Karpas-422 (cell line): ENCODE measurements at regions not wholly inside any gene's neighbourhood (a gene's known extent, or its start where the extent isn't known, plus 50 kb on each side); places are given as distances from the start of the nearest gene placed in this dataset.

Experiments used
- DNase-seq: peaks from one replicate; pipeline ENCODE4 v3.0.0-alpha.2; 2015
- H2AFZ ChIP-seq: fragments of 200-600 bp; sonication (generic); 2 replicates; pipeline ENCODE4 v1.6.1; 2014; ENCODE audit warnings: antibody characterized with exemption, low read length, mixed read lengths
- H3K27ac ChIP-seq: fragments of 200-600 bp; sonication (generic); 2 replicates; pipeline ENCODE4 v1.5.1; 2014; ENCODE audit warnings: mild to moderate bottlenecking, low read length, moderate library complexity
- H3K27me3 ChIP-seq: fragments of 200-600 bp; sonication (generic); 2 replicates; pipeline ENCODE4 v1.6.1; 2014; ENCODE audit warnings: low read length, mixed read lengths
- H3K36me3 ChIP-seq: fragments of 200-600 bp; sonication (generic); 2 replicates; pipeline ENCODE4 v1.6.1; 2014; ENCODE audit warnings: low read length, mixed read lengths; ENCODE audit not compliant: insufficient read depth
- H3K4me1 ChIP-seq: fragments of 200-600 bp; sonication (generic); 2 replicates; pipeline ENCODE4 v1.6.1; 2014; ENCODE audit warnings: mild to moderate bottlenecking, low read length, mixed read lengths
- H3K4me2 ChIP-seq: fragments of 200-600 bp; sonication (generic); 2 replicates; pipeline ENCODE4 v1.6.1; 2014; ENCODE audit warnings: low read length, low read depth, mild to moderate bottlenecking; ENCODE audit not compliant: poor library complexity, severe bottlenecking
- H3K4me3 ChIP-seq: fragments of 200-600 bp; sonication (generic); 2 replicates; pipeline ENCODE4 v1.5.1; 2014; ENCODE audit warnings: mild to moderate bottlenecking, antibody characterized with exemption, low read length, mixed read lengths
- H3K79me2 ChIP-seq: fragments of 200-600 bp; sonication (generic); 2 replicates; pipeline ENCODE4 v1.6.1; 2014; ENCODE audit warnings: mild to moderate bottlenecking, low read length, mixed read lengths
- H3K9ac ChIP-seq: fragments of 200-600 bp; sonication (generic); 2 replicates; pipeline ENCODE4 v1.6.0; 2014; ENCODE audit warnings: low read length
- H3K9me2 ChIP-seq: fragments of 200-600 bp; sonication (generic), shearing (Covaris generic); replicated peaks from 2 replicates; pipeline ENCODE4 v1.6.0; 2014; ENCODE audit warnings: mild to moderate bottlenecking, low read length, moderate library complexity; ENCODE audit not compliant: insufficient read depth
- H3K9me3 ChIP-seq: fragments of 300-700, 200-600 bp; sonication (generic); 2 replicates; pipeline ENCODE4 v1.6.1; 2014; ENCODE audit warnings: low read length, mixed read lengths
- H4K20me1 ChIP-seq: fragments of 200-600 bp; sonication (generic); 2 replicates; pipeline ENCODE4 v1.6.1; 2014; ENCODE audit warnings: mild to moderate bottlenecking, antibody characterized with exemption, low read length, low read depth; ENCODE audit not compliant: insufficient read depth

- Histone ChIP-seq H3K27ac (no peak overlapping the region), H3K4me3 (no peak overlapping the region), H3K27me3 (no peaks in the 10 kb centered on the region), H3K36me3 (no peaks in the 10 kb centered on the region), H3K9ac (no peak overlapping the region), H3K4me2 (no peak overlapping the region), H2AFZ (no peak overlapping the region), H3K9me3 (no peaks in the 10 kb centered on the region), H4K20me1 (no peaks in the 10 kb centered on the region), H3K9me2 (no peaks in the 10 kb centered on the region), H3K4me1 (peaks cover 3% of the 10 kb centered on the region; the same call in 1 of the 2 replicates), H3K79me2 (no peaks in the 10 kb centered on the region)
- DNase-seq, result no peak
These were observed 151.8 kb upstream of the HES1 start for GRCh38 chr3:193983846-193984818.

- Histone ChIP-seq H4K20me1 (no peaks in the 10 kb centered on the region), H3K36me3 (no peaks in the 10 kb centered on the region), H3K9me3 (no peaks in the 10 kb centered on the region), H3K9ac (no peak overlapping the region), H3K27me3 (no peaks in the 10 kb centered on the region), H3K4me1 (peaks cover 3% of the 10 kb centered on the region; the same call in 1 of the 2 replicates), H3K27ac (no peak overlapping the region), H3K9me2 (no peaks in the 10 kb centered on the region), H2AFZ (no peak overlapping the region), H3K79me2 (no peaks in the 10 kb centered on the region), H3K4me3 (no peak overlapping the region), H3K4me2 (no peak overlapping the region)
- no peak for DNase-seq
These were observed 151.1 kb upstream of the HES1 start for GRCh38 chr3:193984876-193985275.

- no peaks in the 10 kb centered on the region for H3K4me1 ChIP-seq
- H3K9me2 ChIP-seq, result no peaks in the 10 kb centered on the region
- H3K9me3 ChIP-seq, result no peaks in the 10 kb centered on the region
- DNase-seq, result no peak
- no peaks in the 10 kb centered on the region for H3K27me3 ChIP-seq
- H2AFZ ChIP-seq, result no peak overlapping the region
- no peaks in the 10 kb centered on the region for H4K20me1 ChIP-seq
- no peak overlapping the region for H3K27ac ChIP-seq
- H3K36me3 ChIP-seq, result no peaks in the 10 kb centered on the region
- H3K4me3 ChIP-seq, result no peak overlapping the region
- H3K4me2 ChIP-seq, result no peak overlapping the region
- H3K79me2 ChIP-seq, result no peaks in the 10 kb centered on the region
- no peak overlapping the region for H3K9ac ChIP-seq
These were observed 148.8 kb upstream of the HES1 start for GRCh38 chr3:193987186-193987585.

- H4K20me1 ChIP-seq, result no peaks in the 10 kb centered on the region
- no peaks in the 10 kb centered on the region for H3K36me3 ChIP-seq
- H3K27me3 ChIP-seq, result no peaks in the 10 kb centered on the region
- H3K9me2 ChIP-seq, result no peaks in the 10 kb centered on the region
- H3K27ac ChIP-seq, result no peak overlapping the region
- no peak overlapping the region for H2AFZ ChIP-seq
- no peaks in the 10 kb centered on the region for H3K4me1 ChIP-seq
- H3K9ac ChIP-seq, result no peak overlapping the region
- H3K4me3 ChIP-seq, result no peak overlapping the region
- H3K79me2 ChIP-seq, result no peaks in the 10 kb centered on the region
- DNase-seq, result no peak
- no peaks in the 10 kb centered on the region for H3K9me3 ChIP-seq
- H3K4me2 ChIP-seq, result no peak overlapping the region
These were observed 146.8 kb upstream of the HES1 start for GRCh38 chr3:193989186-193989585.

- H3K9ac ChIP-seq, result no peak overlapping the region
- no peak overlapping the region for H2AFZ ChIP-seq
- no peaks in the 10 kb centered on the region for H4K20me1 ChIP-seq
- no peaks in the 10 kb centered on the region for H3K9me2 ChIP-seq
- no peaks in the 10 kb centered on the region for H3K36me3 ChIP-seq
- no peaks in the 10 kb centered on the region for H3K27me3 ChIP-seq
- no peaks in the 10 kb centered on the region for H3K79me2 ChIP-seq
- no peak overlapping the region for H3K4me3 ChIP-seq
- H3K4me1 ChIP-seq, result no peaks in the 10 kb centered on the region
- no peak overlapping the region for H3K27ac ChIP-seq
- no peak overlapping the region for H3K4me2 ChIP-seq
- H3K9me3 ChIP-seq, result no peaks in the 10 kb centered on the region
- DNase-seq, result no peak
These were observed 144.1 kb upstream of the HES1 start for GRCh38 chr3:193991666-193992424.

- H2AFZ ChIP-seq, result no peak overlapping the region
- no peak overlapping the region for H3K4me3 ChIP-seq
- no peaks in the 10 kb centered on the region for H3K9me2 ChIP-seq
- H4K20me1 ChIP-seq, result no peaks in the 10 kb centered on the region
- H3K9me3 ChIP-seq, result no peaks in the 10 kb centered on the region
- H3K36me3 ChIP-seq, result no peaks in the 10 kb centered on the region
- no peaks in the 10 kb centered on the region for H3K79me2 ChIP-seq
- H3K4me2 ChIP-seq, result no peak overlapping the region
- no peaks in the 10 kb centered on the region for H3K27me3 ChIP-seq
- no peak for DNase-seq
- H3K9ac ChIP-seq, result no peak overlapping the region
- no peak overlapping the region for H3K27ac ChIP-seq
- no peaks in the 10 kb centered on the region for H3K4me1 ChIP-seq
These were observed 143.4 kb upstream of the HES1 start for GRCh38 chr3:193992425-193993037.

- H3K9ac ChIP-seq, result no peak overlapping the region
- no peak overlapping the region for H3K4me2 ChIP-seq
- DNase-seq, result no peak
- no peaks in the 10 kb centered on the region for H4K20me1 ChIP-seq
- H3K79me2 ChIP-seq, result no peaks in the 10 kb centered on the region
- H3K4me3 ChIP-seq, result no peak overlapping the region
- H3K4me1 ChIP-seq, result no peaks in the 10 kb centered on the region
- no peaks in the 10 kb centered on the region for H3K27me3 ChIP-seq
- no peaks in the 10 kb centered on the region for H3K9me3 ChIP-seq
- H3K9me2 ChIP-seq, result no peaks in the 10 kb centered on the region
- H3K36me3 ChIP-seq, result no peaks in the 10 kb centered on the region
- no peak overlapping the region for H3K27ac ChIP-seq
- no peak overlapping the region for H2AFZ ChIP-seq
These were observed 139.7 kb upstream of the HES1 start for GRCh38 chr3:193996221-193996620.

GRCh38 chr3:193996641-193997089 is 139.3 kb upstream of the HES1 start:
- H3K79me2 ChIP-seq, result no peaks in the 10 kb centered on the region
- H3K36me3 ChIP-seq, result no peaks in the 10 kb centered on the region
- H3K4me3 ChIP-seq, result no peak overlapping the region
- H3K4me1 ChIP-seq, result no peaks in the 10 kb centered on the region
- no peaks in the 10 kb centered on the region for H3K27me3 ChIP-seq
- no peaks in the 10 kb centered on the region for H3K9me3 ChIP-seq
- no peak for DNase-seq
- H4K20me1 ChIP-seq, result no peaks in the 10 kb centered on the region
- no peak overlapping the region for H3K27ac ChIP-seq
- H3K9ac ChIP-seq, result no peak overlapping the region
- no peak overlapping the region for H2AFZ ChIP-seq
- no peak overlapping the region for H3K4me2 ChIP-seq
- no peaks in the 10 kb centered on the region for H3K9me2 ChIP-seq
